Forelimb muscle (tissue), 1 donor: ENCODE measurements at regions not wholly inside any gene's neighbourhood (a gene's known extent, or its start where the extent isn't known, plus 50 kb on each side); places are given as distances from the start of the nearest gene placed in this dataset.

Experiments used
- DNase-seq: peaks from one replicate; pipeline ENCODE4 v3.0.0-alpha.2; 2013; ENCODE audit warnings: low read depth

- DNase-seq = no peak
These were observed 762.2 kb downstream of the NR2F2 start for GRCh38 chr15:97092656-97093055.

- no peak for DNase-seq
These were observed 765.9 kb downstream of the NR2F2 start for GRCh38 chr15:97096303-97096835.

GRCh38 chr15:97099040-97099439 is 768.5 kb downstream of the NR2F2 start:
- DNase-seq = no peak

- no peak for DNase-seq
These were observed 771.1 kb downstream of the NR2F2 start for GRCh38 chr15:97101572-97101971.

GRCh38 chr15:97114900-97115760 is 784.6 kb downstream of the NR2F2 start:
- no peak for DNase-seq

- no peak for DNase-seq
These were observed 785.2 kb downstream of the NR2F2 start for GRCh38 chr15:97115761-97116070.

GRCh38 chr15:97124790-97125189 is 794.3 kb downstream of the NR2F2 start:
- DNase-seq = no peak

GRCh38 chr15:97126553-97127233 is 796.2 kb downstream of the NR2F2 start:
- no peak for DNase-seq

- no peak for DNase-seq
These were observed 799.2 kb downstream of the NR2F2 start for GRCh38 chr15:97129674-97130073.

- DNase-seq = no peak
These were observed 809.7 kb downstream of the NR2F2 start for GRCh38 chr15:97140216-97140615.

- DNase-seq = no peak
These were observed 810.9 kb downstream of the NR2F2 start for GRCh38 chr15:97141360-97141759.

- DNase-seq = no peak
These were observed 811.4 kb downstream of the NR2F2 start for GRCh38 chr15:97141871-97142270.

- DNase-seq = no peak
These were observed 813.3 kb downstream of the NR2F2 start for GRCh38 chr15:97143592-97144376.

- DNase-seq = no peak
These were observed 813.8 kb downstream of the NR2F2 start for GRCh38 chr15:97144377-97144711.

GRCh38 chr15:97146929-97147870 is 813.3 kb upstream of the ARRDC4 start:
- DNase-seq = no peak

GRCh38 chr15:97153356-97153965 is 807.0 kb upstream of the ARRDC4 start:
- DNase-seq = no peak

- no peak for DNase-seq
These were observed 803.7 kb upstream of the ARRDC4 start for GRCh38 chr15:97156739-97157265.

GRCh38 chr15:97162805-97163495 is 797.6 kb upstream of the ARRDC4 start:
- DNase-seq = no peak

- no peak for DNase-seq
These were observed 795.3 kb upstream of the ARRDC4 start for GRCh38 chr15:97165205-97165604.
